ENCODE measurements at regions not wholly inside any gene's neighbourhood (a gene's known extent, or its start where the extent isn't known, plus 50 kb on each side); places are given as distances from the start of the nearest gene placed in this dataset.

DNA sequence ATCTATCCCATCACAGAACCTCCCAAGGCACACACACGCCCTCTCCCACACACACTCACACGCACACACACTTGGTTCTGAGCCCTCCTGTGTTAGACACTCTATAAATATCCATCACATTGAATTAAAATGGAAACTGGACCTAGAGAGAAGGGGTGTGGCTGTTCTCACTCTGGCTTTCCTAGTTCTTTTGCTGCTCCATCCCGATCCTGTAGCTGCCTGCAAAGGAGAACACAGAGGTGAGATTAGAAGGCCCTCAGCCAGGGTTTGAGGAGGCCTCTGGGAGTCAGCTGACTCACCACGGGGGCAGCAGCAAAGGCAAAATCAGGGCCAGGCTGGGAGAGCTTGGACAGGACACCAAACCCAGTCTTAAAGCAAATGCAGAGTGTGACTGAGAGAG, 192.3 kb upstream of the CADM1 start:
- Histone ChIP-seq H3K36me3 (no peaks in the 10 kb centered on the region), H3K27me3 (peaks cover 0 to 8% (median 0%) of the 10 kb centered on the region in 4 donors), H3K9me3 (no peaks in the 10 kb centered on the region), H3K4me3 (no peak overlapping the region), H3K27ac (no peak overlapping the region), H3K4me1 (peaks cover 0 to 18% (median 15%) of the 10 kb centered on the region in 3 donors)
- 39 to 52% methylated on average over 4 of the region's 4 CpGs for WGBS, 2 donors
- intact Hi-C loops (cut with DNase I) = no loop called here
- no peak for DNase-seq
- no peak for TF ChIP-seq POLR2A (IDR thresholded peaks at IDR 0.05)
- TF ChIP-seq, protein P1, sequence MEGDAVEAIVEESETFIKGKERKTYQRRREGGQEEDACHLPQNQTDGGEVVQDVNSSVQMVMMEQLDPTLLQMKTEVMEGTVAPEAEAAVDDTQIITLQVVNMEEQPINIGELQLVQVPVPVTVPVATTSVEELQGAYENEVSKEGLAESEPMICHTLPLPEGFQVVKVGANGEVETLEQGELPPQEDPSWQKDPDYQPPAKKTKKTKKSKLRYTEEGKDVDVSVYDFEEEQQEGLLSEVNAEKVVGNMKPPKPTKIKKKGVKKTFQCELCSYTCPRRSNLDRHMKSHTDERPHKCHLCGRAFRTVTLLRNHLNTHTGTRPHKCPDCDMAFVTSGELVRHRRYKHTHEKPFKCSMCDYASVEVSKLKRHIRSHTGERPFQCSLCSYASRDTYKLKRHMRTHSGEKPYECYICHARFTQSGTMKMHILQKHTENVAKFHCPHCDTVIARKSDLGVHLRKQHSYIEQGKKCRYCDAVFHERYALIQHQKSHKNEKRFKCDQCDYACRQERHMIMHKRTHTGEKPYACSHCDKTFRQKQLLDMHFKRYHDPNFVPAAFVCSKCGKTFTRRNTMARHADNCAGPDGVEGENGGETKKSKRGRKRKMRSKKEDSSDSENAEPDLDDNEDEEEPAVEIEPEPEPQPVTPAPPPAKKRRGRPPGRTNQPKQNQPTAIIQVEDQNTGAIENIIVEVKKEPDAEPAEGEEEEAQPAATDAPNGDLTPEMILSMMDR (IDR thresholded peaks at IDR 0.05) = no peak

DNA sequence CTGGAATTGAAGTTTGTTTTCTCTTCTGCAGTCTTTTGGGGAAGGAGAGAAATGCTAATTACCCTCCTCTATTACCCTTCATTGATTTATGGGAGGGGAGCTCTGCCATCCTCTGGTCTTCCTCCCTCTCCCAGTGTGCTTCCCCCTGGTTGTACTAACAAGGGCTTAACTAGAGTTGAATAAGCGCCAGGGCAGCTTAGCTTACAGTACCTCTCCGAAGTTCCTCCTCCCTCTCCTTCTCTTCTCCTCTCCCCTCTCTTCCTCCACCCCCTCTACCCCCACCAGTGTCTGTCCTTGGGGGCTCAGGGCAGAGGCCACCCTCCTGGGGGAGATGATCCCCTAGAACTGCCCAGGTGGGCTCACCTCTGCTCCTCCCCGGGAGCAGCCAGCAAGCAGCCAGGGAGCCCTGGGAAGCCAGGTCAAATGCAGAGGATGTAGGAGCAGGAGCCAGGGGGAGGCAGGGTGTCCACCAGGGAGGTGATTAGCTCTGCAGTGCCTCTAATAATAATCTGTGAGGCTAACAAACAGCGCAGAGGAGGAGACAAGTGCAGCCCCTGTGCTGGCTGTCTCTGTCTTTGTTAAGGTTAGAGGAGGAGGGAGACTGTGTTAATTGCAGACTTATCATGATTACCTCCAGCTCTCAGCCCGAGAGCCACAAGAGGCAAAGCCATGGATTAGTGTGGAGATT, 191.6 kb upstream of the CADM1 start:
- Histone ChIP-seq H3K9me3 (no peaks in the 10 kb centered on the region), H3K36me3 (no peaks in the 10 kb centered on the region), H3K27me3 (peaks cover 0 to 14% (median 0%) of the 10 kb centered on the region in 4 donors), H3K4me3 (no peak overlapping the region), H3K27ac (no peak overlapping the region), H3K4me1 (peaks cover 0 to 16% (median 13%) of the 10 kb centered on the region in 3 donors)
- TF ChIP-seq, protein P1 (IDR thresholded peaks at IDR 0.05) = no peak
- TF ChIP-seq POLR2A (IDR thresholded peaks at IDR 0.05) = no peak
- 62 to 77% methylated on average over 4 of the region's 5 CpGs for WGBS, 2 donors
- no peak for DNase-seq
- intact Hi-C loops (cut with DNase I) = no loop called here

DNA sequence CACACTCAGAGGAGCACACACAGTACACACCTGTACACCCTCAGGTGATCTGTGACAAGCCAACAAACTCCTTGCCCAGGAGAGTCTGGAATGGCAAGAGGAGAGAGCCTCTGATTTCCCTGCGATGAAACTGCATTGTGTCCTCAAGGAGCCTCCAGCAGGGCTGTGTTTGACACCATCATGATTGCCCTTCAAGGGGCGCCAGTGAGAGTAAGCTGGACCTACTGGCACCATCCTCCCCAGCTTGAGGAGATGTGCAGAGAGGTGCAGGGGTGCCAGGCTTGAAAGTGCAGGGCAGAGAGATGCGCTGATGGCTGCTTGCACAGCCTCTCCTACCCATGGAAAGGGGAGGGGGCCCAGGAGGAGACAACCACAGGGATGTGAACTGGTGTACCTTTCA, 188.8 kb upstream of the CADM1 start:
- WGBS, 2 donors = 80 to 100% methylated on average over 1 to 2 of the region's 3 CpGs
- intact Hi-C loops (cut with DNase I) = no loop called here
- TF ChIP-seq POLR2A (IDR thresholded peaks at IDR 0.05) = no peak
- TF ChIP-seq, protein P1 (IDR thresholded peaks at IDR 0.05) = no peak

DNA sequence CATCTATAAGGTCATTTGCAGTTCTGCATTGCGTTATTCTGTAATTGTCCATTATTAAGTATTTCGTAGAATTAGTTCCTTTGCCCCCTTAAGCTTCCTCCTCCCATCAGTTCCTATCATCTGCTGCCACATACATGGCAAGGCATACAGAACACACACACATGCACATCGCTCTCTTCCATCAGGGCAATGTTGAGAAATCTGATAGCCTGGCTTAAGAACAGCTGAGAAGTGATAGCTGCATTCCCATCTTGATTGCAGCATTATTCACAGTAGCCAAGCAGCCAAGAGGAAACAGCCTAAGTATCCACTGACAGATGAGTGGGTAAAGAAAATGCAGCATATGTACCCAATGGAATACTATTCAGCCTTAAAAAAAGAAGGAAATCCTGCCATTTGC, 186.8 kb upstream of the CADM1 start:
- H3K4me1 ChIP-seq = no peaks in the 10 kb centered on the region
- no peaks in the 10 kb centered on the region for H3K36me3 ChIP-seq
- WGBS, 2 donors = 76 to 94% methylated on average over 3 of the region's 3 CpGs
- DNase-seq = no peak
- H3K9me3 ChIP-seq = no peaks in the 10 kb centered on the region
- TF ChIP-seq, protein P1 (IDR thresholded peaks at IDR 0.05) = no peak
- no peak for TF ChIP-seq POLR2A (IDR thresholded peaks at IDR 0.05)
- H3K27ac ChIP-seq = no peak overlapping the region
- no peak overlapping the region for H3K4me3 ChIP-seq
- intact Hi-C loops (cut with DNase I) = no loop called here
- H3K27me3 ChIP-seq = peaks cover 0 to 47% (median 0%) of the 10 kb centered on the region in 4 donors

More for the DNA sequence above, 188.8 kb upstream of the CADM1 start:
- Histone ChIP-seq H3K36me3 (no peaks in the 10 kb centered on the region), H3K4me3 (no peak overlapping the region), H3K4me1 (no peaks in the 10 kb centered on the region), H3K27ac (no peak overlapping the region), H3K27me3 (peaks cover 0 to 36% (median 0%) of the 10 kb centered on the region in 4 donors), H3K9me3 (no peaks in the 10 kb centered on the region)
- DNase-seq = no peak

DNA sequence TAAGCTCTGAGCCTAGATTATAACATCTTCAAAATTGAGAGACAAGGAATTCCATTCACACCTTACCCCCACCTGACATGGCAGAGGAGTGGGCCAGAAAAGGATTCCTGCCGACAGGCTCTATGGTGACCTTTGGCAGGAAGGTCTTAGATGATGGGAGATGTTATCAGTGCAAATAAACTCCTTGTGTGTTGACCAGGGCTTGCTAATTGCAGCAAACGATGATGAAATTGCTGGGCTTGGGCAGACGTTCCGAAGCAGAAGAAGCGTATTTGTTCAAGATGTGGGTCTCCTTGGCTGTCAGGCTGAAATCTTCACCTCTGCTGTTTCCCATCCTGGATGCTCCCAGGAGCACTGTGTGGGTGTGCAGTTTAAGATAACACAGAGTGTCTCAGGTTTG, 183.7 kb upstream of the CADM1 start:
- Histone ChIP-seq H3K4me3 (no peak overlapping the region), H3K36me3 (no peaks in the 10 kb centered on the region), H3K27me3 (peaks cover 0 to 42% (median 0%) of the 10 kb centered on the region in 4 donors), H3K27ac (no peak overlapping the region), H3K9me3 (no peaks in the 10 kb centered on the region), H3K4me1 (no peaks in the 10 kb centered on the region)
- no peak for DNase-seq
- intact Hi-C loops (cut with DNase I) = no loop called here
- TF ChIP-seq, protein P1 (IDR thresholded peaks at IDR 0.05) = no peak
- TF ChIP-seq POLR2A (IDR thresholded peaks at IDR 0.05) = no peak
- WGBS, 2 donors = 53 to 70% methylated on average over 5 of the region's 5 CpGs

Data from esophagus squamous epithelium (tissue), 5 donors.